A549 (cell line): ENCODE measurements at regions not wholly inside any gene's neighbourhood (a gene's known extent, or its start where the extent isn't known, plus 50 kb on each side); places are given as distances from the start of the nearest gene placed in this dataset.

Experiments used
- ATAC-seq, 2 experiments: fragments of 200-7000 bp in 1 of 2; fragments of >200 bp in 1 of 2; cut with Nextera tagmentation in 1 of 2; cut with Tn5 transposase in 1 of 2; 3 replicates each; pipeline versions ENCODE4 v1.8.0 to v1.9.1; 2018 to 2020; ENCODE audit warnings: mild to moderate bottlenecking in 1 of 2, moderate library complexity in 1 of 2
- CTCF ChIA-PET: fragments of 300-600 bp; sonication (Branson Sonifier 250); formaldehyde crosslinking; extraction: SDS; loops from one replicate; lab custom pipeline; 2021; ENCODE audit warnings: antibody characterized with exemption, inconsistent platforms; lab: Yijun Ruan, JAX
- POLR2A ChIA-PET: fragments of 350-600 bp; formaldehyde crosslinking; extraction: SDS; loops from one replicate; lab custom pipeline; 2021; ENCODE audit warnings: antibody characterized with exemption, inconsistent platforms; lab: Yijun Ruan, JAX
- DNase-seq, 2 experiments: peaks; one replicate each; pipeline versions ENCODE4 v3.0.0 to v3.0.0-alpha.2; 2011 to 2016; ENCODE audit warnings: low read depth in 1 of 2, low spot score in 1 of 2
- FAIRE-seq: peaks from 2 replicates; lab custom pipeline; 2011; peaks lifted over from hg19 to GRCh38; lab: Jason Lieb, UNC
- H3K27ac ChIP-seq, 2 experiments: fragments of >200 bp; sonication (Bioruptor Twin); formaldehyde crosslinking; 3 replicates each; pipeline ENCODE4 v1.5.1; 2016 to 2017
- H3K4me1 ChIP-seq: fragments of >200 bp; sonication (Bioruptor Twin); formaldehyde crosslinking; 3 replicates; pipeline ENCODE4 v1.6.1; 2016
- H3K4me2 ChIP-seq: fragments of >200 bp; sonication (Bioruptor Twin); formaldehyde crosslinking; 3 replicates; pipeline ENCODE4 v1.6.1; 2016
- H3K4me3 ChIP-seq: fragments of >200 bp; sonication (Bioruptor Twin); formaldehyde crosslinking; 3 replicates; pipeline ENCODE4 v1.5.1; 2016
- H3K9me3 ChIP-seq: fragments of >200 bp; sonication (Bioruptor Twin); formaldehyde crosslinking; 3 replicates; pipeline ENCODE4 v1.6.1; 2016
- CEBPB ChIP-seq, 2 experiments: fragments of >200 bp in 1 of 2; sonication (Bioruptor Twin) in 1 of 2; formaldehyde crosslinking in 1 of 2; IDR thresholded peaks; 2 replicates each; pipeline ENCODE4 v1.6.1; 2012 to 2016
- CHD2 ChIP-seq: fragments of 150-350 bp; IDR thresholded peaks from 2 replicates; pipeline ENCODE4 v1.6.1; 2014; ENCODE audit warnings: low read length; ENCODE audit not compliant: partially characterized antibody
- CHD4 ChIP-seq: fragments of 200-600 bp; sonication (generic); IDR thresholded peaks from 2 replicates; pipeline ENCODE4 v1.6.1; 2016; ENCODE audit warnings: antibody characterized with exemption, mild to moderate bottlenecking, borderline replicate concordance
- ELK1 ChIP-seq: fragments of 150-350 bp; IDR thresholded peaks from 2 replicates; pipeline ENCODE4 v1.6.1; 2014; ENCODE audit warnings: low read depth, mild to moderate bottlenecking, low read length
- EP300 ChIP-seq, 2 experiments: fragments of >200 bp; sonication (Bioruptor Twin); formaldehyde crosslinking; IDR thresholded peaks; 2 replicates in 1 of 2; 3 replicates in 1 of 2; pipeline ENCODE4 v1.6.1; 2016 to 2017
- ESRRA ChIP-seq: fragments of 150-350 bp; IDR thresholded peaks from 2 replicates; pipeline ENCODE4 v1.6.1; 2014; ENCODE audit warnings: mild to moderate bottlenecking, low read length, borderline replicate concordance
- GATA3 ChIP-seq: IDR thresholded peaks from 2 replicates; pipeline ENCODE4 v1.6.1; 2012; ENCODE audit warnings: borderline replicate concordance
- HDAC2 ChIP-seq: fragments of 200-600 bp; sonication (generic); IDR thresholded peaks from 2 replicates; pipeline ENCODE4 v1.6.1; 2016
- HOXA7 ChIP-seq: fragments of 250-450 bp; sonication (Bioruptor Pico); IDR thresholded peaks from 2 replicates; pipeline ENCODE4 v1.5.0; 2020; ENCODE audit warnings: mild to moderate bottlenecking, moderate library complexity
- JUN ChIP-seq, 2 experiments: fragments of >200 bp; sonication (Bioruptor Twin); formaldehyde crosslinking; IDR thresholded peaks; 2 replicates in 1 of 2; 3 replicates in 1 of 2; pipeline ENCODE4 v1.6.1; 2016 to 2017
- KDM5A ChIP-seq: fragments of 200-600 bp; sonication (generic); IDR thresholded peaks from 2 replicates; pipeline ENCODE4 v1.6.1; 2016; ENCODE audit warnings: antibody characterized with exemption, mild to moderate bottlenecking
- MAFK ChIP-seq: fragments of 450-650 bp; IDR thresholded peaks from 2 replicates; pipeline ENCODE4 v1.6.1; 2014; ENCODE audit not compliant: partially characterized antibody
- MAZ ChIP-seq: fragments of 150-350 bp; IDR thresholded peaks from 2 replicates; pipeline ENCODE4 v1.6.1; 2014; ENCODE audit warnings: antibody characterized with exemption, low read depth, low read length, borderline replicate concordance
- MYC ChIP-seq: IDR thresholded peaks from 2 replicates; pipeline ENCODE4 v1.6.1; 2012; ENCODE audit warnings: mild to moderate bottlenecking, inconsistent platforms, low read length, improper control_type of control experiment, borderline replicate concordance
- NPAS2 ChIP-seq: fragments of 250-450 bp; sonication (Bioruptor Pico); IDR thresholded peaks from 2 replicates; pipeline ENCODE4 v1.8.0; 2022; ENCODE audit warnings: mild to moderate bottlenecking, moderate library complexity, borderline replicate concordance
- NR3C1 ChIP-seq: fragments of >200 bp; sonication (Bioruptor Twin); formaldehyde crosslinking; IDR thresholded peaks from 3 replicates; pipeline ENCODE4 v1.6.1; 2017
- POLR2A ChIP-seq: IDR thresholded peaks from 2 replicates; pipeline ENCODE4 v1.6.1; 2012; ENCODE audit warnings: mild to moderate bottlenecking, low read length
- REST ChIP-seq: fragments of 200-600 bp; sonication (generic); IDR thresholded peaks from 2 replicates; pipeline ENCODE4 v1.6.1; 2016; ENCODE audit warnings: antibody characterized with exemption, mild to moderate bottlenecking, moderate library complexity
- RFX5 ChIP-seq: fragments of 450-650 bp; IDR thresholded peaks from 2 replicates; pipeline ENCODE4 v1.7.1; 2014; ENCODE audit warnings: antibody characterized with exemption, mild to moderate bottlenecking, moderate library complexity
- TFCP2L1 ChIP-seq: fragments of 250-450 bp; sonication (Bioruptor Pico); IDR thresholded peaks from 2 replicates; pipeline ENCODE4 v1.5.0; 2021; ENCODE audit warnings: mild to moderate bottlenecking
- WGBS: methylation state at CpG from one replicate; pipeline ENCODE4 v1.1.6; 2017; ENCODE audit errors: missing lambda C conversion rate; 5-methylcytosine and 5-hydroxymethylcytosine counted together
- TF ChIP-seq, protein P1 (sequence below): IDR thresholded peaks from 2 replicates; pipeline ENCODE4 v1.6.1; 2012
- TF ChIP-seq, protein P2 (sequence below): IDR thresholded peaks from 2 replicates; pipeline ENCODE4 v1.6.1; 2012; ENCODE audit warnings: low read depth, borderline replicate concordance
- TF ChIP-seq, protein P3 (sequence below): fragments of 450-650 bp; IDR thresholded peaks from 2 replicates; pipeline ENCODE4 v1.6.1; 2014; ENCODE audit warnings: antibody characterized with exemption

- TF ChIP-seq POLR2A: no peak
- no peak for TF ChIP-seq GATA3
- TF ChIP-seq RFX5: no peak
- TF ChIP-seq TFCP2L1: no peak
- TF ChIP-seq NR3C1: no peak
- no peak for TF ChIP-seq NPAS2 (CRISPR knock-in tag)
- no peak for TF ChIP-seq CHD2
- TF ChIP-seq, protein P1, sequence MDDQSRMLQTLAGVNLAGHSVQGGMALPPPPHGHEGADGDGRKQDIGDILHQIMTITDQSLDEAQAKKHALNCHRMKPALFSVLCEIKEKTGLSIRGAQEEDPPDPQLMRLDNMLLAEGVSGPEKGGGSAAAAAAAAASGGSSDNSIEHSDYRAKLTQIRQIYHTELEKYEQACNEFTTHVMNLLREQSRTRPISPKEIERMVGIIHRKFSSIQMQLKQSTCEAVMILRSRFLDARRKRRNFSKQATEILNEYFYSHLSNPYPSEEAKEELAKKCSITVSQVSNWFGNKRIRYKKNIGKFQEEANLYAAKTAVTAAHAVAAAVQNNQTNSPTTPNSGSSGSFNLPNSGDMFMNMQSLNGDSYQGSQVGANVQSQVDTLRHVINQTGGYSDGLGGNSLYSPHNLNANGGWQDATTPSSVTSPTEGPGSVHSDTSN: no peak
- no peak for TF ChIP-seq CHD4
- no peak for TF ChIP-seq MYC
- POLR2A ChIA-PET: no interaction called here
- DNase-seq (no peak), FAIRE-seq (no peak), ATAC-seq (no peak)
- H3K9me3 ChIP-seq: no peaks in the 10 kb centered on the region
- CTCF ChIA-PET: interaction anchor here (0.6 kb wide), 1 partner anchor 7 kb away, joined by 3 read pairs; no protein-coding TSS in a partner anchor
- no peaks in the 10 kb centered on the region for H3K4me1 ChIP-seq
- WGBS: 36% methylated on average over 3 of the region's 3 CpGs
- no peak overlapping the region for H3K4me2 ChIP-seq
- no peak overlapping the region for H3K4me3 ChIP-seq
- H3K27ac ChIP-seq: no peak overlapping the region
Observed at GRCh38 chr5:165139721-165140120, 1634.3 kb downstream of the MAT2B start.

- Histone ChIP-seq H3K4me3 (no peak overlapping the region), H3K4me2 (no peak overlapping the region), H3K27ac (no peak overlapping the region), H3K4me1 (no peaks in the 10 kb centered on the region), H3K9me3 (no peaks in the 10 kb centered on the region)
- ATAC-seq (no peak), FAIRE-seq (no peak), DNase-seq (no peak)
- POLR2A ChIA-PET: no interaction called here
- 0% methylated on average over 4 of the region's 4 CpGs for WGBS
- CTCF ChIA-PET: interaction anchor here (2.1 kb wide), 1 partner anchor 11 kb away, joined by 4 read pairs; no protein-coding TSS in a partner anchor
- TF ChIP-seq JUN (IDR thresholded peaks at IDR 0.05): no peak
- no peak for TF ChIP-seq NPAS2 (CRISPR knock-in tag)
Observed at GRCh38 chr5:165143741-165144140, 1638.3 kb downstream of the MAT2B start.

- no peak overlapping the region for H3K4me3 ChIP-seq
- H3K4me2 ChIP-seq: no peak overlapping the region
- DNase-seq: no peak
- H3K9me3 ChIP-seq: no peaks in the 10 kb centered on the region
- no peak for FAIRE-seq
- CTCF ChIA-PET: no interaction called here
- no peak for TF ChIP-seq EP300 (IDR thresholded peaks at IDR 0.05)
- ATAC-seq: no peak
- no peaks in the 10 kb centered on the region for H3K4me1 ChIP-seq
- H3K27ac ChIP-seq: no peak overlapping the region
- 6% methylated on average over 1 of the region's 1 CpG for WGBS
- POLR2A ChIA-PET: no interaction called here
Observed at GRCh38 chr5:165149431-165149830, 1644.0 kb downstream of the MAT2B start.

DNA sequence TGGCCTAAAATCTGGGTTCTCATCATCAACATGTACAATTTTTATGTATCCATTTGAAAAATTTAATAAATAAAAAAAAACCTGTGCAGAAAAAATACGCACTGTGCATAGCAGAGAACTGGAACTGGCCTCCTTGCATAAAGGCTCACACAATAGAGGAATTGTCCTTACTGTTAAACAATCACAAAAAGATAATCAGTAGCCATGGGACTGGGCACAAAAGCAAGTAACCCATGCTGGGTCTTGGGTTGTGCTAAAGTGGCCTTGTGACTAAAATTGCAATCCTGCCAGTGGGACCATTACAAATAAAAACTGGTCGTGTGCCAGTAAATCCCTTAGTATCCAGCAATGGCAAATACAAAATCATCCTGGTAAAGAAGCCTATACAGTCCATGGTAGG lies 1646.6 kb downstream of the MAT2B start:
- CTCF ChIA-PET: no interaction called here
- TF ChIP-seq, protein P2, sequence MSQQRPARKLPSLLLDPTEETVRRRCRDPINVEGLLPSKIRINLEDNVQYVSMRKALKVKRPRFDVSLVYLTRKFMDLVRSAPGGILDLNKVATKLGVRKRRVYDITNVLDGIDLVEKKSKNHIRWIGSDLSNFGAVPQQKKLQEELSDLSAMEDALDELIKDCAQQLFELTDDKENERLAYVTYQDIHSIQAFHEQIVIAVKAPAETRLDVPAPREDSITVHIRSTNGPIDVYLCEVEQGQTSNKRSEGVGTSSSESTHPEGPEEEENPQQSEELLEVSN: no peak
- TF ChIP-seq ELK1 (no peak), CEBPB (IDR thresholded peaks at IDR 0.05) (no peak), KDM5A (no peak), MAFK (no peak), MAZ (no peak), NPAS2 (CRISPR knock-in tag) (no peak), POLR2A (no peak), JUN (IDR thresholded peaks at IDR 0.05) (no peak), HDAC2 (no peak), ESRRA (no peak), HOXA7 (no peak), GATA3 (no peak), REST (no peak)
- TF ChIP-seq, protein P3, sequence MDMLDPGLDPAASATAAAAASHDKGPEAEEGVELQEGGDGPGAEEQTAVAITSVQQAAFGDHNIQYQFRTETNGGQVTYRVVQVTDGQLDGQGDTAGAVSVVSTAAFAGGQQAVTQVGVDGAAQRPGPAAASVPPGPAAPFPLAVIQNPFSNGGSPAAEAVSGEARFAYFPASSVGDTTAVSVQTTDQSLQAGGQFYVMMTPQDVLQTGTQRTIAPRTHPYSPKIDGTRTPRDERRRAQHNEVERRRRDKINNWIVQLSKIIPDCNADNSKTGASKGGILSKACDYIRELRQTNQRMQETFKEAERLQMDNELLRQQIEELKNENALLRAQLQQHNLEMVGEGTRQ: no peak
- TF ChIP-seq, protein P1: no peak
- no peak for ATAC-seq
- Histone ChIP-seq H3K9me3 (no peaks in the 10 kb centered on the region), H3K27ac (no peak overlapping the region), H3K4me1 (no peaks in the 10 kb centered on the region), H3K4me2 (no peak overlapping the region), H3K4me3 (no peak overlapping the region)
- POLR2A ChIA-PET: no interaction called here
- FAIRE-seq: no peak
- 1% methylated on average over 2 of the region's 2 CpGs for WGBS
- no peak for DNase-seq
